ENCODE measurements at regions not wholly inside any gene's neighbourhood (a gene's known extent, or its start where the extent isn't known, plus 50 kb on each side); places are given as distances from the start of the nearest gene placed in this dataset.

DNA sequence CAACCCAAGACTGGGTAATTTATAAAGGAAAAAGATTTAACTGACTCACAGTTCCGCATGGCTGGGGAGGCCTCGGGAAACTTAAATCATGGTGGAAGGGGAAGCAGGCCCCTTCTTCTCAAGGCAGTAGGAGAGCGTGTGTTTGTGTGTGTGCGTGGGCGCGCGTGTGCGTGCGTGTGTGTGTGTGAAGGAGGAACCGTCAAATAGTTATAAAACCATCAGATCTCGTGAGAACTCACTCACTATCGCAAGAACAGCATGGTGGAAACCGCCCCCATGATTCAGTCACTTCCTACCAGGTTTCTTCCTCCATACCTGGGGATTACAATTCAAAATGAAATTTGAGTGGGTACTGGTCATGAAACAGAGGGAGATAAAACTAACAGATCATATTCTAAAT lies 220.1 kb upstream of the EYS start:
- DNase-seq: no peak

DNA sequence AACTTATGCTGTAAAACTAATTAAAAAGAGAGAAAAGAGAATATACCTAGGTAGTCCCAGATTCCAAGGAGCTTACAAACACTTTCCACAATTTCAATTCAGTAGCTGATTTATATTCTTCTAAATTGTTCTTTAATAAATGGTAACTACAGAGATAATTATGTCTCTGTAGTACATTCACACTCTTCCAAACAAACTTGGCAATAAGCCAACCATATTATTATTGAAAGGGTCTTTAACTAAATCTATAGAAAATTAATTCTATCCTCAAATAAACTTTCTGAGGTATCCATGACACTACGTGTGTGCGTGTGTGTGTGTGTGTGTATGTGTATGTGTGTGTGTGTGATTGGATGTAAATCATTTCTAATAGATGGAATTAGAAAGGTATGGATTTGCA lies 217.4 kb upstream of the EYS start:
- no peak for DNase-seq

GRCh38 chr6:65922049-65922448 lies 215.0 kb upstream of the EYS start:
- DNase-seq: no peak

DNA sequence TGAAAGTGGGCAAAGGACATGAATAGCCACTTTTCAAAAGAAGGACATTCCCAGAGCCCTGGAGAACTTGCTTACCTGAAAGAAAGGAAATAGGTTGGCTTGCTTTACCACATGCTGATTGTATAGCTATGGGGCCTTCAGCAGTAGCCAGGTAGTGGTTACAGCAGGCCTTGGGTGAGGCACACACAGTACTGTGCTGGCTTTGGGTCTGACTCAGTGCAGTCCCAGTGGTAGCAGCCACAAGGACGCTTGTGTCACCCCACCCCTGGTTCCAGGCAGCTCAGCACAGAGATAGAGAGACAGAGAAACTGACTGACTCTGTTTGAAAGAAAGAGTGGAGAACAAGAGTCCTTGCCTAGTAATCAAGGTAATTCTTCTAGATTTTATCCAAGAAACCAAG lies 201.0 kb upstream of the EYS start:
- no peak for DNase-seq

DNA sequence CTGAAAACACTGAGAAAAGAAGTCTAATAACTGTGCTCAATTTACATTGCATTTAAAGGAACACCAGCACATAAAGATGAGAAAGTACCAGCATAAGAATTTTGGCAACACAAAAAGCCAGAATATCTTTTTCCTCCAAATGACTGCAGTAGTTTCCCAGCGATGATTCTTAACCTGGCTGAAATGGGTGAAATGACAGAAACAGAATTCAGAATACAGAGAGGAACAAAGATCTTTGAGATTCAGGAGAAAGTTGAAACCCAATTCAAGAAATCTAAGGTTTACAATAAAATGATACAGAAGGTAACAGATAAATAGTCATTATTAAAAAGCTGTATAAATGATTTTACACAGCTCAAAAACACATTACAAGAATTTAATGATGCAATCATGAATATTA lies 197.0 kb upstream of the EYS start:
- DNase-seq: no peak

GRCh38 chr6:65900928-65901327 lies 193.9 kb upstream of the EYS start:
- no peak for DNase-seq

- no peak for DNase-seq
These were observed 189.1 kb upstream of the EYS start for GRCh38 chr6:65896140-65896539.

DNA sequence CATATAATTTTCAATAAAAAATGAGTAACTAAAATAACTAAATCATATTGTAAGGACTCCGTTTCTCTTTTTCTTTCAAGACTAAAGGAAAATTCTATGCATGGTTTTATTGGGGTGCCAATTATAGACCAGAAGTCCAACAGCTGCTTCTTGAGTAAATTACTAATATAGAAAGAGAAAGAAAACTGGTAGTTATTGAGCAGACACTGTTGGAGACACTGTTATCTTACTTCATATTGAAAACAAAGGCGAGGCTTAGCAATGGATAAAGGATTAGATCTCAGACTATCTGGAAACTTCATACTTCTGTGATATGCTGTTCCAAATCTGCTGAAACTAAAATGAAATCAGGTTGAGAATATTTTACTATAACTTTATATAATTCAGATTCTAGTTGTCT lies 169.6 kb upstream of the EYS start:
- DNase-seq: no peak

GRCh38 chr6:65852369-65852852 lies 145.4 kb upstream of the EYS start:
- no peak for DNase-seq

DNA sequence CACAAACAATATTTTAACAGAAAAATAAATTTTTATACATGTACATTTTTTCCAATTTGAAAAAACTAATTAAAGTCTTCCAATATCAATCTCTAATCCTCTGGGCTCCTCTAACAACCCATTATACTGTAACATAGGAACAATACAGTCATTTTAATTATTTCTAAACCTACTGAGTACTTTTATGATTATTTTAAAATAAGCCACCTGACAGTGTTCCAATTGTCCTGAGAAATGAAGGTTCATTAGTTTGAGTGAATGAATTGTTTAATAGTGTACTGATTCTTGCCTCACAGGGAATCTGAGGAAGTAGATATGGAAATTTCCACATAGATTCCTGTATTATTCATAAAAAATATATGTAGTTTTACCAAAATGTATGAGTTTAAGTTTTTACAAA lies 123.1 kb upstream of the EYS start:
- no peak for DNase-seq

- DNase-seq: no peak
These were observed 112.1 kb upstream of the EYS start for GRCh38 chr6:65819152-65819551.

- DNase-seq: no peak
These were observed 111.5 kb upstream of the EYS start for GRCh38 chr6:65818576-65818975.

DNA sequence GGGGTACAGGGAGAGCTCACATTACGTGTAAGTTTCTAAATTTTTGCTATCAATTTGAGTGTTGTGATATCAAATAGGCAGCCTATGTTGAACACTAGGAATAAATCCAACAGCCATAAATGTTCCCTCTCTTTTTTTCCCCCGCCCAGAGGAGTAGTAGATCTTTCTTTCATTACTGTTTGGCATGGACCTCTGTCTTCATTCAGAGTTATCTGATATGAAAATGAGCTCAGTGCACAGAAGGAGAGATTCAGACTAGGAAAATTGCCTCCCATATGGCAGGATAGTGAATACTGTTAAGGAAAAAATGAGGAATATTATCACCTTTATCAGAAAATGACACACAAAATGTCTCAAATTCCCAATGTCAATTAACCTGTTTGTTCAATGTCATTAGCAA lies 110.0 kb upstream of the EYS start:
- no peak for DNase-seq

GRCh38 chr6:65814071-65814470 lies 107.0 kb upstream of the EYS start:
- no peak for DNase-seq

DNA sequence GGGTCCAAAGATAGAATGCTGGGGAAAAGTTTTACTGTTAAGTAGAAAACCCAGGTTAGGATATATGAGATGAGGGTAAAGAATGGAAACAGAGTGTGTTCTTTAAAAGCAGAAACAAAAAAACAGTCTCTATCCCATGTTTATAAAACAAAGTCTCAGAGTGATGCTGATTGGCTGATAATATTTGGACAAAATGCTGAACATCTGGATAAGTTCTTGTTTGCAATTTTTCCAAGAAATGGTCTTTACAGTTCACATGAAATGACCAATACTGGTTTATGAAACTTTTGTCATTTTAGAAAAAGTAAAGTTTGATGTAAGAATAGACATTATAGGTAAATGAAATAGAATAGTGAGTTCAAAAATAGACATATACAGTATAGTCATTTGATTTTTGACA lies 96.2 kb upstream of the EYS start:
- DNase-seq: no peak

GRCh38 chr6:65799389-65799788 lies 92.4 kb upstream of the EYS start:
- DNase-seq: no peak

GRCh38 chr6:65798280-65799014 lies 91.4 kb upstream of the EYS start:
- DNase-seq: no peak

GRCh38 chr6:65790666-65791065 lies 83.6 kb upstream of the EYS start:
- DNase-seq: no peak

GRCh38 chr6:65787787-65788186 lies 80.8 kb upstream of the EYS start:
- DNase-seq: no peak

GRCh38 chr6:65786815-65787214 lies 79.8 kb upstream of the EYS start:
- DNase-seq: no peak

GRCh38 chr6:65780691-65781090 lies 73.7 kb upstream of the EYS start:
- DNase-seq: no peak

DNA sequence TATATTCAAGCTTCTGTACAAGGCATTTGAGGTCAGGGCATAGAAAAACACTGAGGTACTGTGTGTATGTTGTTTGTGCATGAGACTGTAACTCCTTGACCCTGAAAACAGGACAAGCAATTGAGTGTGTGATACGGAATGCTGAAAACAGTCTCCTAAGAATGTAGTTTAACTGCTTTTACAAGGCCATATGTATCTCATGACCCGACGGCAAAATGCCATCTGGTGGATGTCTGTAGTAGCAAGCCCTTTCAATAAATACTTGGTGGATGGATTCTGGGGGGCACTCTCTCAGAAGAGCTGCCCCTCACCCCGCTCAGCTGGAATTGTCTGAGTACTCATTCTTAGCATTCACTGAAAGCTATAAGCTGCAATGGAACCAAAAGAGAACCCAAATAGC lies 69.3 kb upstream of the EYS start:
- DNase-seq: no peak

- DNase-seq: no peak
These were observed 64.9 kb upstream of the EYS start for GRCh38 chr6:65771946-65772345.

- DNase-seq: no peak
These were observed 54.9 kb upstream of the EYS start for GRCh38 chr6:65761890-65762289.

DNA sequence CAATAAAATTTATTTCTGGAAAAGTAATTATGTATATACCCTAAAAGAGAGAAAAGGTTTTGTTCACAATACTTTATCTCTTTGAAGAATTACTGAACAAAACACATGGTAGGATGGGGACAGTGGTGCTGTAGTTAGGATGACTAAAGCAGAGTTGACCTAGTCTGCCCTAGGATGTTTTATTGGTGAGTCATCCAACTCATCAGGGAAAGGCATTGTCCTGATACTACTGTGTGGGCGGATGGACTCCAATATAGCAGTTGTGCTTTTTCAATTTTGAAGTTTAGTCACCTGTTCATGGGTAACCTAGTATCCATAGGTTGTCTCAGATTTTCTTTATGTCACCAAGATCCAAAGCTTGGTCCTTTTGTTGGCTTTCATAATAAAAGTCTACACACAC lies 53.3 kb upstream of the EYS start:
- no peak for DNase-seq

Measured in C1 segment of cervical spinal cord (tissue), 14 donors.